Fibroblast of lung (primary cell): ENCODE measurements at regions not wholly inside any gene's neighbourhood (a gene's known extent, or its start where the extent isn't known, plus 50 kb on each side); places are given as distances from the start of the nearest gene placed in this dataset.

Experiments
- DNase-seq, 2 donors: peaks; one replicate each; pipeline versions ENCODE4 v3.0.0 to v3.0.0-alpha.2; 2010; ENCODE audit warnings: low read depth in 2 of 2
- H2AFZ ChIP-seq: 2 replicates; pipeline ENCODE4 v1.5.1; 2012; ENCODE audit warnings: low read length, control low read depth, inconsistent platforms
- H3K27ac ChIP-seq: 2 replicates; pipeline ENCODE4 v1.5.1; 2011; ENCODE audit warnings: low read length, control low read depth; ENCODE audit not compliant: insufficient read depth
- H3K27me3 ChIP-seq: 2 replicates; pipeline ENCODE4 v1.5.1; 2011; ENCODE audit warnings: mild to moderate bottlenecking, low read length; ENCODE audit not compliant: control insufficient read depth, insufficient read depth
- H3K36me3 ChIP-seq: 2 replicates; pipeline ENCODE4 v1.5.1; 2011; ENCODE audit warnings: low read length; ENCODE audit not compliant: control insufficient read depth, insufficient read depth
- H3K4me1 ChIP-seq: 2 replicates; pipeline ENCODE4 v1.5.1; 2011; ENCODE audit warnings: low read length; ENCODE audit not compliant: control insufficient read depth, insufficient read depth; ENCODE audit errors: extremely low read depth
- H3K4me2 ChIP-seq: 2 replicates; pipeline ENCODE4 v1.5.1; 2011; ENCODE audit warnings: low read length, control low read depth; ENCODE audit not compliant: insufficient read depth; ENCODE audit errors: extremely low read depth
- H3K4me3 ChIP-seq, 4 experiments: fragments of 200-600 bp in 1 of 4; sonication (generic) in 1 of 4; replicated peaks in 1 of 4; 2 replicates each; pipeline ENCODE4 v1.5.1; 2011 to 2016; ENCODE audit warnings: low read length in 4 of 4, low read depth in 3 of 4, mild to moderate bottlenecking in 3 of 4, control low read depth in 2 of 4, inconsistent platforms in 1 of 4, mixed read lengths in 1 of 4; ENCODE audit not compliant: insufficient read depth in 1 of 4; ENCODE audit errors: control extremely low read depth in 1 of 4
- H3K79me2 ChIP-seq: 2 replicates; pipeline ENCODE4 v1.5.1; 2012; ENCODE audit warnings: mild to moderate bottlenecking, low read length, inconsistent platforms; ENCODE audit not compliant: control insufficient read depth, insufficient read depth
- H3K9ac ChIP-seq: 2 replicates; pipeline ENCODE4 v1.5.1; 2011; ENCODE audit warnings: mild to moderate bottlenecking, low read length, control low read depth; ENCODE audit not compliant: insufficient read depth
- H3K9me3 ChIP-seq: 2 replicates; pipeline ENCODE4 v1.5.1; 2012; ENCODE audit warnings: low read depth, low read length; ENCODE audit not compliant: control insufficient read depth, insufficient read depth
- H4K20me1 ChIP-seq: 2 replicates; pipeline ENCODE4 v1.5.1; 2011; ENCODE audit warnings: low read length; ENCODE audit not compliant: control insufficient read depth, insufficient read depth; ENCODE audit errors: extremely low read depth
- CTCF ChIP-seq, 2 donors: IDR thresholded peaks in 1 of 2; conservative IDR thresholded peaks in 1 of 2; 1 replicate in 1 of 2; 2 replicates in 1 of 2; pipeline ENCODE4 v1.5.1; 2011 to 2012; ENCODE audit warnings: low read length in 2 of 2, control low read depth in 1 of 2, inconsistent platforms in 1 of 2, low read depth in 1 of 2, mild to moderate bottlenecking in 1 of 2
- EZH2 ChIP-seq: IDR thresholded peaks from 2 replicates; pipeline ENCODE4 v1.5.1; 2012; ENCODE audit warnings: low read length, control low read depth, mild to moderate bottlenecking; ENCODE audit errors: missing control alignments

DNA sequence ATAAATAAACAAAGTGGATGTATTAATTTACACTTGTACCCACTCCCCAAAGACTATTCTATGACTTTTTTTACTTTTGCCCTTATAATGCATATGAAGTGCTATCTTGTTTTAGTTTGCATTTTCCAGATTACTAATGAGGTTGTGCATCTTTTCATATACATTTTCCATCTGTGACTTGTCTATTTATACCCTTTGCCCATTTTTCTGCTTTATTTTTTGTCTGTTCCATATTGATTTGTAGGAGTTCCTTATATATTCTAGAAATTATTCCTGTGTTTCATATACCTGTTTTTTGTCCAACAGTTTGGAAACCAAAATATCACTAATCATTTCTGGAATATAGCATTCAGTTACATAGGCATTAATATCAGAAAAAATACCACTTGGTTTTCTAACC is 54.0 kb upstream of the SLC30A5 start:
- Histone ChIP-seq H3K27ac (no peak overlapping the region), H3K79me2 (no peaks in the 10 kb centered on the region), H2AFZ (no peak overlapping the region), H3K36me3 (no peaks in the 10 kb centered on the region), H3K27me3 (no peaks in the 10 kb centered on the region), H3K9me3 (no peaks in the 10 kb centered on the region), H3K4me2 (no peak overlapping the region), H3K4me3 (no peak overlapping the region), H3K9ac (no peak overlapping the region), H3K4me1 (no peaks in the 10 kb centered on the region), H4K20me1 (no peaks in the 10 kb centered on the region)
- no peak for DNase-seq
- TF ChIP-seq CTCF (conservative IDR thresholded peaks at IDR 0.05 in 1 of 2, IDR thresholded peaks at IDR 0.05 in 1 of 2; ENCODE audit: low read depth in 1 of 2, low read length in 2 of 2) (no peak), EZH2 (no peak)

GRCh38 chr5:69042500-69042899 is 51.3 kb upstream of the SLC30A5 start:
- DNase-seq, result peak in 1 of 2 donors; percentile 5
- no peaks in the 10 kb centered on the region for H3K9me3 ChIP-seq
- H2AFZ ChIP-seq, result peak overlapping the region; percentile 15
- no peak overlapping the region for H3K4me3 ChIP-seq
- H3K36me3 ChIP-seq, result no peaks in the 10 kb centered on the region
- no peaks in the 10 kb centered on the region for H4K20me1 ChIP-seq
- no peak overlapping the region for H3K9ac ChIP-seq
- H3K4me1 ChIP-seq, result no peaks in the 10 kb centered on the region
- TF ChIP-seq EZH2 (no peak), CTCF (conservative IDR thresholded peaks at IDR 0.05 in 1 of 2, IDR thresholded peaks at IDR 0.05 in 1 of 2; ENCODE audit: low read depth in 1 of 2, low read length in 2 of 2) (no peak)
- H3K27me3 ChIP-seq, result no peaks in the 10 kb centered on the region
- H3K79me2 ChIP-seq, result no peaks in the 10 kb centered on the region
- H3K4me2 ChIP-seq, result no peak overlapping the region
- H3K27ac ChIP-seq, result no peak overlapping the region

DNA sequence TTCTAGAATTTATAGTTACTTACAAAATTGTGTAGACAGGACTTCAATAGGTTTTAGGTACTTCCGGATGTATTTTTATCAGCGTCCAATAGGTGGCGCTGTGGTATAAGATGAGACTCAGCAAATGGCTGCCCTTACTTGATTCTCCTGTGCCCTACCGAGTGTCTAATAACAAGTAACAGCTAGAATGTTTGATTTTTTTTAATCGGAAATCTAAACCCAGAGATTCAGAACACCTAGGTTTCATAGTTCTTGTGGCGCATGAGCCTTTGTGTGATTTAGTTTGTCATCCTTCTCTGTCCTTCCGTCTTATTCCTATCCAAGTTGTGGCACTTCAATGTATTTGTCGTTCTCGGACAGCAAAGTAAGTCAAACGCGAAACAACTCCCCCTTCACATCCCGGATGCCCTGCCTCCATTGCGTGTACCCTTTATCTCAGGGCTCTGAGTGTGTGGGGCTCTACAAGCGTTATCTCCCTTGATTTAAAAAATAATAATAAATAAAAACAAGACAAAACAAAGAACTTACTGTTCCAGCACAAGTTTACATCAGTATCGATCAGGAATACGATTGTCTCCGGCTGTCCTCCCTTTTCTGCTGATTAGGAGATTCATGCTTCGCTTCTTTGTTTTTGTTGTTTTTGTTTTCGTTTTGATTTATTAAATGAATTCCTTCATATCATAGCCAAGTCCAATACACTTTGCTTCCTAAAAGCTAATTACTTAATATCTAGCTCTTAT is 50.7 kb upstream of the SLC30A5 start:
- DNase-seq, result peak; percentile 88 to 97
- H3K4me1 ChIP-seq, result no peaks in the 10 kb centered on the region
- H4K20me1 ChIP-seq, result no peaks in the 10 kb centered on the region
- H3K9me3 ChIP-seq, result no peaks in the 10 kb centered on the region
- peak overlapping the region; percentile 25 for H3K9ac ChIP-seq
- no peak for TF ChIP-seq EZH2
- peak; percentile 70 to 73 for TF ChIP-seq CTCF (conservative IDR thresholded peaks at IDR 0.05 in 1 of 2, IDR thresholded peaks at IDR 0.05 in 1 of 2; ENCODE audit: low read depth in 1 of 2, low read length in 2 of 2)
- H3K79me2 ChIP-seq, result no peaks in the 10 kb centered on the region
- no peaks in the 10 kb centered on the region for H3K27me3 ChIP-seq
- H3K27ac ChIP-seq, result peak overlapping the region; percentile 17
- no peaks in the 10 kb centered on the region for H3K36me3 ChIP-seq
- peak overlapping the region; percentile 83 for H2AFZ ChIP-seq
- H3K4me2 ChIP-seq, result peak overlapping the region; percentile 72
- peak overlapping the region; percentile 44 to 75 (median 56) for H3K4me3 ChIP-seq
